Muscle layer of duodenum (tissue), 2 donors: ENCODE measurements at regions not wholly inside any gene's neighbourhood (a gene's known extent, or its start where the extent isn't known, plus 50 kb on each side); places are given as distances from the start of the nearest gene placed in this dataset.

Experiments used
- H3K27ac ChIP-seq: one replicate; pipeline ENCODE4 v1.7.0; 2013; ENCODE audit warnings: mild to moderate bottlenecking, low read length
- H3K27me3 ChIP-seq: one replicate; pipeline ENCODE4 v1.7.0; 2013; ENCODE audit warnings: low read depth, mild to moderate bottlenecking, control low read depth, low read length
- H3K36me3 ChIP-seq, 2 donors: one replicate each; pipeline ENCODE4 v1.7.0; 2013; ENCODE audit warnings: low read length in 2 of 2, control low read depth in 1 of 2, mild to moderate bottlenecking in 1 of 2; ENCODE audit not compliant: insufficient read depth in 2 of 2, control insufficient read depth in 1 of 2
- H3K4me1 ChIP-seq, 2 donors: one replicate each; pipeline ENCODE4 v1.7.0; 2013; ENCODE audit warnings: low read length in 2 of 2, mild to moderate bottlenecking in 2 of 2, control low read depth in 1 of 2, moderate library complexity in 1 of 2; ENCODE audit not compliant: insufficient read depth in 2 of 2, control insufficient read depth in 1 of 2
- H3K4me3 ChIP-seq, 2 donors: one replicate each; pipeline ENCODE4 v1.7.0; 2013; ENCODE audit warnings: low read length in 2 of 2, low read depth in 1 of 2, mild to moderate bottlenecking in 1 of 2
- H3K9me3 ChIP-seq, 2 donors: one replicate each; pipeline ENCODE4 v1.7.0; 2013; ENCODE audit warnings: low read length in 2 of 2, control low read depth in 1 of 2, mild to moderate bottlenecking in 1 of 2; ENCODE audit not compliant: control insufficient read depth in 1 of 2
- donor health status: healthy.

- H3K4me1 ChIP-seq: no peaks in the 10 kb centered on the region
- H3K4me3 ChIP-seq: no peak overlapping the region
- H3K9me3 ChIP-seq: no peaks in the 10 kb centered on the region
- no peaks in the 10 kb centered on the region for H3K36me3 ChIP-seq
- H3K27ac ChIP-seq: no peak overlapping the region
- no peaks in the 10 kb centered on the region for H3K27me3 ChIP-seq
These were observed 145.2 kb downstream of the TENT4A start for GRCh38 chr5:6858419-6858818.

GRCh38 chr5:6859023-6859422 is 145.8 kb downstream of the TENT4A start:
- Histone ChIP-seq H3K9me3 (no peaks in the 10 kb centered on the region), H3K27me3 (no peaks in the 10 kb centered on the region), H3K4me3 (no peak overlapping the region), H3K27ac (no peak overlapping the region), H3K36me3 (no peaks in the 10 kb centered on the region), H3K4me1 (no peaks in the 10 kb centered on the region)

GRCh38 chr5:6859951-6860638 is 146.9 kb downstream of the TENT4A start:
- no peak overlapping the region for H3K27ac ChIP-seq
- no peaks in the 10 kb centered on the region for H3K9me3 ChIP-seq
- H3K36me3 ChIP-seq: no peaks in the 10 kb centered on the region
- H3K27me3 ChIP-seq: no peaks in the 10 kb centered on the region
- no peaks in the 10 kb centered on the region for H3K4me1 ChIP-seq
- no peak overlapping the region for H3K4me3 ChIP-seq

- no peaks in the 10 kb centered on the region for H3K36me3 ChIP-seq
- no peak overlapping the region for H3K4me3 ChIP-seq
- H3K9me3 ChIP-seq: no peaks in the 10 kb centered on the region
- H3K4me1 ChIP-seq: no peaks in the 10 kb centered on the region
- no peak overlapping the region for H3K27ac ChIP-seq
- no peaks in the 10 kb centered on the region for H3K27me3 ChIP-seq
These were observed 147.8 kb downstream of the TENT4A start for GRCh38 chr5:6861036-6861435.

- Histone ChIP-seq H3K36me3 (no peaks in the 10 kb centered on the region), H3K4me1 (no peaks in the 10 kb centered on the region), H3K9me3 (no peaks in the 10 kb centered on the region), H3K27me3 (no peaks in the 10 kb centered on the region), H3K27ac (no peak overlapping the region), H3K4me3 (no peak overlapping the region)
These were observed 148.4 kb downstream of the TENT4A start for GRCh38 chr5:6861667-6862066.

GRCh38 chr5:6862306-6862705 is 149.1 kb downstream of the TENT4A start:
- Histone ChIP-seq H3K27me3 (no peaks in the 10 kb centered on the region), H3K9me3 (no peaks in the 10 kb centered on the region), H3K4me1 (no peaks in the 10 kb centered on the region), H3K27ac (no peak overlapping the region), H3K36me3 (no peaks in the 10 kb centered on the region), H3K4me3 (no peak overlapping the region)

GRCh38 chr5:6867712-6868111 is 154.5 kb downstream of the TENT4A start:
- Histone ChIP-seq H3K27me3 (no peaks in the 10 kb centered on the region), H3K4me3 (no peak overlapping the region), H3K9me3 (no peaks in the 10 kb centered on the region), H3K4me1 (peaks cover 0 to 5% of the 10 kb centered on the region in 2 donors), H3K27ac (no peak overlapping the region), H3K36me3 (no peaks in the 10 kb centered on the region)

- Histone ChIP-seq H3K27ac (no peak overlapping the region), H3K9me3 (no peaks in the 10 kb centered on the region), H3K27me3 (no peaks in the 10 kb centered on the region), H3K4me3 (no peak overlapping the region), H3K4me1 (peaks cover 0 to 5% of the 10 kb centered on the region in 2 donors), H3K36me3 (no peaks in the 10 kb centered on the region)
These were observed 154.9 kb downstream of the TENT4A start for GRCh38 chr5:6868171-6868570.

GRCh38 chr5:6868575-6869215 is 155.5 kb downstream of the TENT4A start:
- no peaks in the 10 kb centered on the region for H3K36me3 ChIP-seq
- H3K4me3 ChIP-seq: no peak overlapping the region
- H3K27ac ChIP-seq: no peak overlapping the region
- H3K9me3 ChIP-seq: no peaks in the 10 kb centered on the region
- peaks cover 0 to 5% of the 10 kb centered on the region in 2 donors for H3K4me1 ChIP-seq
- no peaks in the 10 kb centered on the region for H3K27me3 ChIP-seq

- Histone ChIP-seq H3K9me3 (no peaks in the 10 kb centered on the region), H3K27me3 (no peaks in the 10 kb centered on the region), H3K27ac (no peak overlapping the region), H3K36me3 (no peaks in the 10 kb centered on the region), H3K4me1 (peaks cover 0 to 5% of the 10 kb centered on the region in 2 donors), H3K4me3 (no peak overlapping the region)
These were observed 156.4 kb downstream of the TENT4A start for GRCh38 chr5:6869677-6870076.

GRCh38 chr5:6872441-6873160 is 159.4 kb downstream of the TENT4A start:
- H3K36me3 ChIP-seq: no peaks in the 10 kb centered on the region
- no peaks in the 10 kb centered on the region for H3K9me3 ChIP-seq
- H3K27me3 ChIP-seq: no peaks in the 10 kb centered on the region
- H3K4me1 ChIP-seq: peaks cover 0 to 2% of the 10 kb centered on the region in 2 donors
- no peak overlapping the region for H3K4me3 ChIP-seq
- no peak overlapping the region for H3K27ac ChIP-seq
